HT-29 (cell line): ENCODE measurements at regions not wholly inside any gene's neighbourhood (a gene's known extent, or its start where the extent isn't known, plus 50 kb on each side); places are given as distances from the start of the nearest gene placed in this dataset.
"Not testable (repeated sequence)": the region's sequence is repeated elsewhere in the genome, so short reads cannot be mapped to it uniquely, and the experiment has no call there.

Experiments
- DNase-seq: peaks from one replicate; pipeline ENCODE4 v3.0.0-alpha.2; 2015; ENCODE audit warnings: low spot score

DNA sequence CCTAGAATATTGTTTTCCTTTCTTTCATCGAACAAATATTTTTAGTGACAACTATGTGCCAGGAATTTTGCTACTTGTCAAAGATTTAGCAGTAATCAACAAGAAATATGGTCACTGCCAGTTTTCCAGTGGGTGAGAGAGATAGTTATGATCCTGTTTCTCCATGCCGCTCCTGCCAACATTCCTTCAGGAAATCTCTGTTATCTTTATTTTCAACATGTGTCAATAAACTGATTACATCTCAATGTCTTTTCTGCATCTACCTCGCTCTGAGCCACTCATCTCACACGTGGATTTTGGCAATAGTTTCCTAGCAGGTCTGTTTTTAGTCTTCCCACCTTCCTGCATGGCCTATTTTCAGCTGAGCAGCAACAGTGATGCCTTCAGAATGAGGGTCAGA, 650.0 kb upstream of the STXBP6 start:
- no peak for DNase-seq

DNA sequence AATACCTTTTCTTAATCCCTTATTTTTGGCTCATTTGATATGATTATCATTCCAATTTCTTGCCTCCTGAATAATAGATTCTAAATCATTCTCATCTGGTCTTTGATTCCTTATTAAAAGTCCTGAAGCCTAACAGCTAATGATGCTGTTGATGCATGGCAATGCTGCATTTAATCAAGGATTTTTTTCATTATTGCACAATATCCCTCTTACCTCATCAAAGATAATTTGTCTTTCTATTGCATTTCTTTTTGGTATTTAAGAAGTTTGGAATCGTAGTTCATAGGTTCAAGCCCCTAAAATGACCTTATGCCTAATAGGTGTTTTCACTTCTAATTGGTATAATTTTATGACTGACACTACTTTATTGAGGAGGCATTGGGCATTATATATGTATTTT, 648.2 kb upstream of the STXBP6 start:
- DNase-seq, result no peak

DNA sequence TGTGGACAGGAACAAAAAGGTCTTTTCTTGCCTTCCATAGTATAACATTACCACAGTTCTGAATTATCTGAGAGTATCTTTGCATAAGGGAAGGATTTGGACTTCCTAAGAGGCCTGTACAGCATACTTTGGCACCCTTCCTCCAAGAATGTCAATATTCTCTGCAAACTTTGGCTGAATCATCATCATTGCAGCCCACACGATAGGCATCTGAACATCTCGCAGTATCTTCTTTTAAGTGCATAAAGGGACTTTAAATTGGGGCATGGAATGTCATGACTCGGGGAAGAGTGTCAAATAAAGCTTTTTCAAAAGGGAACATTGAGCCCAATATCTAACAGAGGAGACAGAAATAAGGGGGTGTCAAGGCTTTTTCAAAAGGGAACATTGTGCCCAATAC, 646.2 kb upstream of the STXBP6 start:
- no peak for DNase-seq

GRCh38 chr14:25685004-25685403, 635.1 kb upstream of the STXBP6 start:
- DNase-seq, result no peak

GRCh38 chr14:25680934-25681333, 631.0 kb upstream of the STXBP6 start:
- DNase-seq, result no peak

GRCh38 chr14:25680511-25680910, 630.6 kb upstream of the STXBP6 start:
- not testable (repeated sequence) for DNase-seq

DNA sequence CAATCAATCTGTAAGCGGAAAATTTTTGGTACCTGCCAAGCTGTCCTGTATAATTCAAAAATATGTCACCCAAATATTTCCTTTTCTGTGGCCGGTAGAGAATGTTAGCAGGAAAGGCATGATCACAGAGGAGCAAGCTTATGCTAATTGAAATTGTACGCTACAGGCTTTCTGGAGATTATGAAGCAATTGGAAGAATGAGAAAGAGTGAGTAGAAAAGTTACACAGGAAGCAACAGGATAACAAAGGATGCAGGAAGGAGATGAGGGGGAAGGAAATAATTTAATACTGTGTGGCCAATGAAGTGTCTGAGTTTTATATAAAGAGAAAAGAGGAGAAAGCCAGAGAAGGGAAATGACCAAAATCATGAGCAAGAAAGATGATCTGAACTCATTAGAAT, 627.2 kb upstream of the STXBP6 start:
- no peak for DNase-seq

DNA sequence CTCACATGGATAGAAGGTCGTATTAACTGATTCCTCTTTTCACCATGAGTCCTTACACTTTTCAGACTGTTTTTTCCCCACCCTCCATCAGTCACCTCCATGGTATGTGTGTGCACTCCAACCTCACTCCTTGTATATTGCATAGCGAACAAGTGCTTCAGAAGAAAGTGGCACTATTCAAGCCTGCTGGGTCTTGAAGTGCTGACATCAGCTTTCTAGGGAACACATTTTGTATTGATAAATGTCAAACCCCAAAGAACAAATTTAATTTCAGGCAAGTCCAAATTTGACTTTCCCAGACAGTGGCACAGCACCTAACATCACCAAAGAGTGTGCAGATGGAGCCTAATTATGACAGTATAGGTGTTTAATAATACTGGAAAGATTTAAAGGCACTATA, 617.4 kb upstream of the STXBP6 start:
- DNase-seq, result no peak

DNA sequence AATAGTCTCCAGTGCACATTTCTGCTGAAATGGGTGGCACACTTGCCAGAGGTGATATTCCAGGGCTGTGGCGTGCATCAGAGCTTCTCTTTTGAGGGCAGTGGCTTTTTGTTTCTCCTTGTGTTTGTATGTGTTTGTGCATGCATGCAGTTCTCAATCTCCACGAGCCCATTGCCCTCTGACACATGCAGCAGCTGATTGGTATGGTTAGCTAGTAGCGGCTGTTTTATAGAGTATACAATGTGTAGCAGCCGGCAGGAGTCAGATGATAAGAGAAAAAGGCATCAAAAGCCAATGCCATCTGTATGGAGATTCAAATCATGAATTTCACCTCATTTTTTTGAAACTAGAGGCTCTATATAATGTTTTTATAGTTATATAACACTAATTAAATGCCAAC, 616.9 kb upstream of the STXBP6 start:
- no peak for DNase-seq

DNA sequence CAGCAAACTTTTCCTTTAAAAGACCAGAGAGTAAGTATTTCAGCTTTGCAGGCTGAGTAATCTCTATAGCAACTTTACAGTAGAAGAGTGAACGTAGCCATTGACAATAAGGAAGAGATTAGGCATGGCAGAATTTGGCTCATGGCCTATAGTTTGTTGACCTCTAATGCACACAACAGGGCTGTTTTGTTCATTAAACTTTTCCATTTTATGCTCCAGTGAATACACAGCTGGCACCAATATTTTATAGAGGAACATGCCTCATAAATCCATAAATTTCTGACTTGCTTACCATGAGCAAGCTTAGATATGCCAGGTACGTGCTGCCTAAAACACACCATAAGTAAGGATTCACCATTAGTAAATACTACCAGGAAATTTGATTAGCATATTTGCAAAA, 609.0 kb upstream of the STXBP6 start:
- DNase-seq, result no peak

DNA sequence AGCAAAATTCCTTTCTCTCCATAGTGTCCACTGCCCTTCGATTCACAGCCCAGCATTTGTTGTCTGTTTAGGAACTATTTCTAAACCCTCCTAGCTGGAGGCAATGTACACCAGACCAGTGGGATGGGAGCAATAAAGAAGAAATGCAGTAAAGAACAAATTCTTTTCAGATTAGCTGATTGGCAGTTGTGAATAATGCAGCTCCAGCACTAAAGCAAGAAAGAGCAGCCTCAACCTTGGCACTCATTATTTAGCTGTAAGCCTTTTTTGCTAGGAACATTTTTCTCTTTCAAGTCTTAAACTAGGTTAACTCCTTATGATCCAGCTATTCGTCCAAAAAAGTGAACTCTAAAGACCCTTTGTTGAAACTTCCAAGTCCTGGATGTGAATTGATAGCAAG, 580.5 kb upstream of the STXBP6 start:
- DNase-seq, result no peak

GRCh38 chr14:25628978-25629377, 579.0 kb upstream of the STXBP6 start:
- DNase-seq, result no peak

GRCh38 chr14:25628390-25628789, 578.4 kb upstream of the STXBP6 start:
- DNase-seq, result no peak

DNA sequence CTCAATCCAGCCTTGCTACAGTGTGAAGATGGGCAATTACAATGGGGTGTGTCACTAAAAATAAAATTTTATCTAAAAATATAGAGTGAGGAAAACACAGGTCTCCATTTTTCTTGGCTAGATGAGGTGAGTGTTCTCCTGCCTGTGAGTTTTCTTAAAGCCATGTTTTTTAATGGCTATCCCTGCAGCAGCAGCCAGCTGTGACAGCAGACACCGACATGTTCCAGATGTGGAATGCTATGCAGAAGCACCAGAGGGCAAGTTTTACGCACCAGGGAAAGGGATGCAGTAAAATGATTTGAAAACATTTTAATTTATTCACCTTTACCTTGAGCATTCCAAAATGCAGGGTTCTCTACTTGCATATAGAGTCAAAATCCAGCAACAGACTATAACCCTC, 577.0 kb upstream of the STXBP6 start:
- no peak for DNase-seq

GRCh38 chr14:25622763-25623162, 572.8 kb upstream of the STXBP6 start:
- no peak for DNase-seq

DNA sequence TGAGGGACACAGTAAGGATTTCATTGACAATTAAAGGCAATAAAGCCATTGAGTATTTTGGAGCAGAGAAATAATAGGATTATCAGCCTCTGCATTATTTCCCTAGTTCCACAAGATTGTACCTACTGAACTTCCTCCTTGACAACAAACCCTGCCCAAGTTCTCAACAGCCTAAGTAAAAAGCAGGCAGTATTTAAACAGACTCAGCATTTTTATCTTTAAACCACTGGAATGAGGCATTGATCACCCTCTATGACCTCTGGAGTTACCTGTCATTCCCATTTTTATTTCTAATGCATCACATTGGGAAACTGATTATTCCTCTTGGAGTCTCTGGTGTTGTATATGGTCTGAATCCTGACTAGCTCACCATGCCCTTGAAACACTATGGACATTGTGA, 570.6 kb upstream of the STXBP6 start:
- no peak for DNase-seq

DNA sequence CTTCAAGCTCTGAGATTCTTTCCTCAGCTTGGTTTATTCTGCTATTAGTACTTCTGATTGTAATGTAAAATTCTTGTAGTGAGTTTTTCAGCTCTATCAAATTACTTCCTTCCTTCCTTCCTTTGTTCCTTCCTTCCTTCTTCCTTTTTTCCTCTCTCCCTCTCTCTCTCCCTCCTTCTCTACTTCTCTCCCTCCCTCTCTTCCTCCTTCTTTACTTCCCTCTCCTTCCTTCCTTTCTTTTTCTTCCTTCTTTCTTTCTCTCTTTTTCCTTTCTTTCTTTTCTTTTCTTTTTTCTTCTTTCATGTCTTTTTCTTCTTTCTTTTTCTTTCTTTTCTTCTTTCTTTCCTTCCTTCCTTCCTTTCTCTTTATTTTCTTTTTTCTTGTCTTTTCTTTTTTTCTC, 565.2 kb upstream of the STXBP6 start:
- DNase-seq, result no peak

DNA sequence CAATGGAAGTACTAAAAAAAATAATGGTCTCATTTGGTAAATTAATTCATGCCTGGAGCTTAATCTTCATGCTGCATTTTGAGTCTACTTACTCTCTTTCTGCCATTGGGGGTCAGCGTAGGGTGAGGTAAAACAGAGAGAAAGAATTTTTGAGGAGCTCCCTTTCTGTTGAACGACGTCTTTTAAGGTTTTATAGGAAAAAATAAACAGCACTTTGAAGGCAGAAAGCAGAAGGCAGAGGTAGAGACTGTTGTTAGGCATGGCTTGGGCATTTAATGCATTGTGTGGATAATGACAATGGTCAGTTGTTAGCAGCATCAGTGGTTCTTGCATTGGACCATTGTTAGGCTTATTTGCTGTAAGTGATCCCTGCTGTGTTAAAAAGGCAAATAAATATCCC, 557.2 kb upstream of the STXBP6 start:
- no peak for DNase-seq

DNA sequence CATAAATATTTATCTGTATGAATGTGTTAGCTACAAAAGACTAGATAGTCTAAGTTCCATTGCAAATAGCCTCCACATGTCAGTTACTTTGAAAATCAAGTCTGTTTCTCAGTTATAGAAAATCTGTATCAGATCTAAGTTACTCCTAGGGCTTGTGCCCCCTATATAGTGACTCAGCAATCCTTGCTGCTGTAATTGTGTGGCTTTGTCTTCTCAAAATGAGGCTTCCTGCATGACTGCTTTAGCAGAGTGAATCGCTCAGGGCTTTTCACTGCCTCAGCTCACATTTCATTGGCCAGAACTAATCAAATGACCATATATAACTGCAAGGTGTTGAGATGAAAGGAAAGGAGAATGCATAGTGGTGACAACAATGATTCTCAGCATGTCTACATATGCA, 552.2 kb upstream of the STXBP6 start:
- DNase-seq, result no peak

- DNase-seq, result no peak
Observed at GRCh38 chr14:25588751-25589150, 538.8 kb upstream of the STXBP6 start.

DNA sequence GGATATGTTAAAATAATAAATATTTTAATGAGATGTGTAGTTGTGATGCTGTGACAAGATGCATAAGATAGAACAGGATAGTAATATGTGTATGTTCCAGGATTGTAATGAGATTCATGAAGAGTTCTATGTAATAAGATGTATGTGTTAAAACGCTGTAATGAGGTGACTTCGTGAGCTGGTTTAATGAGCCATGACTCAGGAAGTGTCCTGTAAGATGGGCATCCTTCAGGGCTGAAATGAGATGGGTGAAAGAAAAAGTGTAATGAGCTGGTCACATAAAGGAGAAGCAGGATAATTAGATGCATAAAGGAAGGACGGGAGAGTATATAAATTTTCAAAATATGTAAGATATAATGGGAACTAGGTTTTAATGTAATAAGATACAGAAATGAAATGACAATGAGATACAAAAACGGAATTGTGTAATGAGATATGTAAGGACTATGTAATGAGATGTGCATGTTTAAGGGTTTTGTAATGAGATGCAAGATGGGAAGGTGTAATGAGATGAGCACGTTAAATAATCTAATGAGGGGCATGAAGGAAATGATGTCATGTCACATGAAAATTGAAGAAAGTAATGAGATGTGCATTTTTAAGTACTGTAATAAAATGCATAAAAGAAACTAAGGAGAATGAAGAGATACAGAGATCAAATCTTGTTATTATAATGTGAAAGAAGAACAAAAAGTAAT, 524.8 kb upstream of the STXBP6 start:
- no peak for DNase-seq

DNA sequence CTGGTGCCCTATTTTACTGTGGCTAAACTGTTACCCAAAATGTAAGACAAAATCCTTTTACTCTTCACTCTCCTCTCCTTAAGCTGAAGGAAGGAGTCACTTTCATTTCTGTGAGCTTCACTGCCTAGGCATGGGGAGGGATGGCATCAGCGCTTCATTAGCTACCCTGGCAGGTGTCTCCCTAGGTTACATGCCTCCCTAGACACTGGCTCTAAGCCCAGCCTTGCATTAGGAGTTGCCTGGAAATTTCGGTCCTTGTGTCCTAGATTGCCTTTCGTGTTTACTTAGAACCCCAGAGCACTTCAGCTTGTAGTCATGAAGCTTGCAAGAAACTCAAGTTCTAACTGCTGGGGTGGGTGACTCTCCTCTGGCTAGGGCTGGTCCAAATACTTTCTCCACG, 520.5 kb upstream of the STXBP6 start:
- no peak for DNase-seq

DNA sequence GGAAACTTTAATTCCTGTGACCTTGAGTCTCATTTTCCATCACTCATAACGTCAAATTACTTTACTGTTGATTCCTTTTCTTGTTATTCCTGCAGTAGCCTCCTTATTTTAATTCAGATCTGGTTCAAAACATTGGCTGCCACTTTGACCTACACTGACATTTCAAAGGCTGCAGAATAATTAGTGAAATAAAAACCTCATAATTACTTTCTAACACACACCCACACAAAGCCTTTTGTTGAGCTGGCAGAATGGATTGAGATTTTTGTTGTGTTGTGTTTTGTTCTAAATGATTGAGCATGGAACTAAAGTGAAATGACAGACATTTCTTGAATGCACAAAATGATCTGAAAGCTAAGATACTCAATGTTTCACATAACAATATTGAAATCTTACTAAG, 507.5 kb upstream of the STXBP6 start:
- no peak for DNase-seq

DNA sequence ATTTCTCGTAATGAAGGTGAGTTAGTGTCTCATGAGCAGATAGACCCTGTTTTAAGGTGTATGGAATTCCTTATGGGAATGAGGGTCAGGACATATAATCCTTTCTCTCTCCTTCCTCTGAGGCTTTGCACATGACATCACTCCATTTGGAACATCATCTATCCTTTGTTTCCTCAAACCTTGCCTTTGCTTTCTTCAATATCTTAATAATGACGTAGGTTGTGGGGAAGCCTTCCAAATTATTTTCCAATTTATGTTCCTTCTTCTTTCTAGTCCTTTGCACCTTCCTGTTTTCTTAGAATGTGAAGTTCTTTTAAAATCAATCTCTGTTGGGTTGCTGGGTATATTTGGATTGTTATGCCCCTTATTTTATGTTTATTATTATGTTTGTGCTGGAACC, 502.9 kb upstream of the STXBP6 start:
- no peak for DNase-seq
